GM21526 (cell line): ENCODE measurements at regions not wholly inside any gene's neighbourhood (a gene's known extent, or its start where the extent isn't known, plus 50 kb on each side); places are given as distances from the start of the nearest gene placed in this dataset.
"Not testable (repeated sequence)": the region's sequence is repeated elsewhere in the genome, so short reads cannot be mapped to it uniquely, and the experiment has no call there.

Experiments
- ATAC-seq: cut with Tn5 transposase; IDR thresholded peaks from one replicate; pipeline ENCODE4 v1.9.1; 2021; ENCODE audit warnings: moderate library complexity; ENCODE audit not compliant: unreplicated experiment, low FRiP score

GRCh38 chr9:75454891-75455290 is 366.6 kb downstream of the OSTF1 start:
- ATAC-seq = no peak

GRCh38 chr9:75455444-75455921 is 367.2 kb downstream of the OSTF1 start:
- peak; percentile 98 for ATAC-seq

GRCh38 chr9:75456698-75457097 is 368.4 kb downstream of the OSTF1 start:
- no peak for ATAC-seq

- ATAC-seq = no peak
Measured at GRCh38 chr9:75457474-75458011, 369.2 kb downstream of the OSTF1 start.

- not testable (repeated sequence) for ATAC-seq
Measured at GRCh38 chr9:75459311-75459710, 371.0 kb downstream of the OSTF1 start.

- ATAC-seq = no peak
Measured at GRCh38 chr9:75461183-75461582, 372.9 kb downstream of the OSTF1 start.

GRCh38 chr9:75462866-75463265 is 374.6 kb downstream of the OSTF1 start:
- no peak for ATAC-seq

- ATAC-seq = no peak
Measured at GRCh38 chr9:75463871-75464270, 375.6 kb downstream of the OSTF1 start.

GRCh38 chr9:75464726-75465125 is 376.4 kb downstream of the OSTF1 start:
- ATAC-seq = no peak

GRCh38 chr9:75467142-75467541 is 378.8 kb downstream of the OSTF1 start:
- ATAC-seq = no peak

GRCh38 chr9:75471549-75472114 is 383.3 kb downstream of the OSTF1 start:
- ATAC-seq = no peak

GRCh38 chr9:75482566-75482965 is 394.3 kb downstream of the OSTF1 start:
- no peak for ATAC-seq

GRCh38 chr9:75483636-75484035 is 395.3 kb downstream of the OSTF1 start:
- ATAC-seq = no peak

GRCh38 chr9:75487856-75488718 is 399.8 kb downstream of the OSTF1 start:
- no peak for ATAC-seq

- no peak for ATAC-seq
Measured at GRCh38 chr9:75488719-75489110, 400.4 kb downstream of the OSTF1 start.

GRCh38 chr9:75490326-75490725 is 400.1 kb upstream of the PCSK5 start:
- no peak for ATAC-seq

- ATAC-seq = no peak
Measured at GRCh38 chr9:75491533-75491932, 398.9 kb upstream of the PCSK5 start.

- ATAC-seq = no peak
Measured at GRCh38 chr9:75499812-75500211, 390.7 kb upstream of the PCSK5 start.

GRCh38 chr9:75500479-75500878 is 390.0 kb upstream of the PCSK5 start:
- ATAC-seq = no peak

GRCh38 chr9:75500940-75501339 is 389.5 kb upstream of the PCSK5 start:
- not testable (repeated sequence) for ATAC-seq

- ATAC-seq = no peak
Measured at GRCh38 chr9:75504721-75505120, 385.8 kb upstream of the PCSK5 start.

- no peak for ATAC-seq
Measured at GRCh38 chr9:75505654-75506053, 384.8 kb upstream of the PCSK5 start.
